ENCODE measurements at regions not wholly inside any gene's neighbourhood (a gene's known extent, or its start where the extent isn't known, plus 50 kb on each side); places are given as distances from the start of the nearest gene placed in this dataset.

GRCh38 chr11:70651031-70651430 lies 252.7 kb downstream of the CTTN start:
- TF ChIP-seq CTCF (IDR thresholded peaks at IDR 0.05) (no peak), POLR2A (IDR thresholded peaks at IDR 0.05) (no peak)
